ENCODE measurements at regions not wholly inside any gene's neighbourhood (a gene's known extent, or its start where the extent isn't known, plus 50 kb on each side); places are given as distances from the start of the nearest gene placed in this dataset.
"Not testable (repeated sequence)": the region's sequence is repeated elsewhere in the genome, so short reads cannot be mapped to it uniquely, and the experiment has no call there.

GRCh38 chr5:92629000-92629399 lies 952.0 kb downstream of the NR2F1-AS1 start:
- DNase-seq, result no peak

GRCh38 chr5:92627186-92627585 lies 953.8 kb downstream of the NR2F1-AS1 start:
- DNase-seq, result no peak

GRCh38 chr5:92616085-92616484 lies 964.9 kb downstream of the NR2F1-AS1 start:
- no peak for DNase-seq

GRCh38 chr5:92613546-92613945 lies 967.5 kb downstream of the NR2F1-AS1 start:
- DNase-seq, result no peak

GRCh38 chr5:92610435-92610834 lies 970.6 kb downstream of the NR2F1-AS1 start:
- DNase-seq, result not testable (repeated sequence)

- no peak for DNase-seq
Measured at GRCh38 chr5:92605591-92605990, 975.4 kb downstream of the NR2F1-AS1 start.

GRCh38 chr5:92599217-92599810 lies 981.7 kb downstream of the NR2F1-AS1 start:
- no peak for DNase-seq

- no peak for DNase-seq
Measured at GRCh38 chr5:92594031-92594430, 987.0 kb downstream of the NR2F1-AS1 start.

- DNase-seq, result no peak
Measured at GRCh38 chr5:92588876-92589275, 992.1 kb downstream of the NR2F1-AS1 start.

- no peak for DNase-seq
Measured at GRCh38 chr5:92581690-92582089, 999.3 kb downstream of the NR2F1-AS1 start.

- no peak for DNase-seq
Measured at GRCh38 chr5:92581249-92581648, 999.8 kb downstream of the NR2F1-AS1 start.

GRCh38 chr5:92580814-92581213 lies 1000.2 kb downstream of the NR2F1-AS1 start:
- DNase-seq, result no peak

GRCh38 chr5:92574023-92574422 lies 1007.0 kb downstream of the NR2F1-AS1 start:
- DNase-seq, result no peak

- no peak for DNase-seq
Measured at GRCh38 chr5:92568522-92568921, 1012.5 kb downstream of the NR2F1-AS1 start.

GRCh38 chr5:92567831-92568450 lies 1013.1 kb downstream of the NR2F1-AS1 start:
- no peak for DNase-seq

GRCh38 chr5:92566113-92566786 lies 1014.8 kb downstream of the NR2F1-AS1 start:
- DNase-seq, result no peak

- no peak for DNase-seq
Measured at GRCh38 chr5:92565673-92566072, 1015.3 kb downstream of the NR2F1-AS1 start.

GRCh38 chr5:92562065-92562464 lies 1019.0 kb downstream of the NR2F1-AS1 start:
- DNase-seq, result no peak

GRCh38 chr5:92561411-92561959 lies 1019.5 kb downstream of the NR2F1-AS1 start:
- no peak for DNase-seq

- no peak for DNase-seq
Measured at GRCh38 chr5:92560698-92561401, 1020.2 kb downstream of the NR2F1-AS1 start.

- no peak for DNase-seq
Measured at GRCh38 chr5:92559781-92560180, 1021.2 kb downstream of the NR2F1-AS1 start.

GRCh38 chr5:92559331-92559730 lies 1021.7 kb downstream of the NR2F1-AS1 start:
- no peak for DNase-seq

GRCh38 chr5:92556747-92557146 lies 1024.3 kb downstream of the NR2F1-AS1 start:
- DNase-seq, result no peak
